Gastrocnemius medialis (tissue), 4 donors: ENCODE measurements at regions not wholly inside any gene's neighbourhood (a gene's known extent, or its start where the extent isn't known, plus 50 kb on each side); places are given as distances from the start of the nearest gene placed in this dataset.
A peak's percentile ranks its signal among the peaks of the same experiment; 100 is the strongest.

Experiments used
- ATAC-seq, 2 donors: fragments of 150-250 bp; one replicate each; pipeline ENCODE4 v1.9.1; 2016
- DNase-seq, 2 donors: peaks; one replicate each; pipeline ENCODE4 v3.0.0-alpha.2; 2019
- H3K27ac ChIP-seq, 4 donors: fragments of 200-600 bp; sonication (generic); 1 replicate in 1 of 4; 2 replicates in 3 of 4; pipeline ENCODE4 v1.5.1; 2016 to 2018; ENCODE audit warnings: mild to moderate bottlenecking in 2 of 4, moderate library complexity in 1 of 4
- H3K27me3 ChIP-seq, 3 donors: fragments of 200-600 bp; sonication (generic) in 2 of 3; 1 replicate in 1 of 3; 2 replicates in 2 of 3; pipeline versions ENCODE4 v1.5.1 to v1.6.0; 2016 to 2019; ENCODE audit warnings: mild to moderate bottlenecking in 1 of 3, moderate library complexity in 1 of 3
- H3K36me3 ChIP-seq, 2 donors: fragments of 200-600 bp; sonication (generic) in 1 of 2; one replicate each; pipeline ENCODE4 v1.5.1; 2017 to 2018
- H3K4me1 ChIP-seq, 2 donors: fragments of 200-600 bp; sonication (generic) in 1 of 2; one replicate each; pipeline ENCODE4 v1.5.1; 2016 to 2017; ENCODE audit warnings: mild to moderate bottlenecking in 2 of 2
- H3K4me3 ChIP-seq, 4 donors: fragments of 200-600 bp; sonication (generic) in 3 of 4; 1 replicate in 1 of 4; 2 replicates in 3 of 4; pipeline ENCODE4 v1.5.1; 2016 to 2019; ENCODE audit warnings: mild to moderate bottlenecking in 2 of 4
- H3K9me3 ChIP-seq, 3 donors: fragments of 200-600 bp; sonication (generic) in 2 of 3; 1 replicate in 1 of 3; 2 replicates in 2 of 3; pipeline ENCODE4 v1.5.1; 2016 to 2019
- CTCF ChIP-seq, 5 experiments: fragments of 450-650 bp in 3 of 5; fragments of 200-600 bp in 2 of 5; sonication (generic) in 2 of 5; IDR thresholded peaks in 4 of 5; conservative IDR thresholded peaks in 1 of 5; 1 replicate in 4 of 5; 2 replicates in 1 of 5; pipeline ENCODE4 v1.5.1; 2016 to 2019; ENCODE audit warnings: antibody characterized with exemption in 5 of 5, mild to moderate bottlenecking in 3 of 5, moderate library complexity in 3 of 5
- POLR2A ChIP-seq, 2 donors: fragments of 450-650 bp; IDR thresholded peaks; one replicate each; pipeline ENCODE4 v1.6.1; 2017; ENCODE audit warnings: antibody characterized with exemption in 2 of 2, mild to moderate bottlenecking in 2 of 2, moderate library complexity in 2 of 2
- in situ Hi-C, 4 donors: fragments of 200-750 bp; cut with MboI; loops; one replicate each; pipeline versions ENCODE4 v1.15.0 to v1.8.0; 2017; ENCODE audit warnings: low sequenced_read_pairs in 4 of 4
- intact Hi-C: fragments of 100-400 bp; cut with DNase I; formaldehyde crosslinking; loops from one replicate; pipeline ENCODE4 v1.15.1; 2023; ENCODE audit warnings: low total_unique reads

- no peaks in the 10 kb centered on the region for H3K27me3 ChIP-seq
- no peaks in the 10 kb centered on the region for H3K4me1 ChIP-seq
- intact Hi-C loops (no loop called here), in situ Hi-C loops (loop anchor here in 1 of 4 donors (10.0 kb wide), 1 partner anchor 49 kb away; the partner anchor contains the start of gene GNAT3)
- peaks cover 0 to 5% of the 10 kb centered on the region in 2 donors for H3K36me3 ChIP-seq
- H3K4me3 ChIP-seq = no peak overlapping the region
- ATAC-seq (no peak), DNase-seq (no peak)
- no peak overlapping the region for H3K27ac ChIP-seq
- TF ChIP-seq CTCF (IDR thresholded peaks at IDR 0.05 in 4 of 5, conservative IDR thresholded peaks at IDR 0.05 in 1 of 5) (no peak), POLR2A (IDR thresholded peaks at IDR 0.05) (no peak)
- peaks cover 0 to 10% (median 0%) of the 10 kb centered on the region in 3 donors for H3K9me3 ChIP-seq
Observed at GRCh38 chr7:80563561-80564327, 51.9 kb upstream of the GNAT3 start.

- no peak for DNase-seq
- in situ Hi-C loops = loop anchor here in 1 of 4 donors (10.0 kb wide), 1 partner anchor 51 kb away; the partner anchor contains the start of gene GNAT3
Observed at GRCh38 chr7:80565554-80565953, 53.7 kb upstream of the GNAT3 start.

GRCh38 chr7:80581486-80582260 is 56.8 kb upstream of the CD36 start:
- ATAC-seq (peak; percentile 98 to 99), DNase-seq (peak; percentile 69 to 77)
- Histone ChIP-seq H3K9me3 (no peaks in the 10 kb centered on the region), H3K4me1 (peaks cover 14 to 23% of the 10 kb centered on the region in 2 donors), H3K27ac (peak overlapping the region in 3 of 4 donors; percentile 50 to 70 (median 64)), H3K36me3 (no peaks in the 10 kb centered on the region), H3K4me3 (no peak overlapping the region), H3K27me3 (no peaks in the 10 kb centered on the region)
- intact Hi-C loops (loop anchor here (5.0 kb wide), 1 partner anchor 61 kb away; no protein-coding TSS in a partner anchor), in situ Hi-C loops (no loop called here)
- TF ChIP-seq POLR2A (IDR thresholded peaks at IDR 0.05) = no peak
- TF ChIP-seq CTCF (IDR thresholded peaks at IDR 0.05 in 4 of 5, conservative IDR thresholded peaks at IDR 0.05 in 1 of 5) = no peak

More at GRCh38 chr7:80565554-80565953, 53.7 kb upstream of the GNAT3 start:
- H3K36me3 ChIP-seq = no peaks in the 10 kb centered on the region
- no peak overlapping the region for H3K27ac ChIP-seq
- no peak overlapping the region for H3K4me3 ChIP-seq
- TF ChIP-seq CTCF (IDR thresholded peaks at IDR 0.05 in 4 of 5, conservative IDR thresholded peaks at IDR 0.05 in 1 of 5) (no peak), POLR2A (IDR thresholded peaks at IDR 0.05) (no peak)
- intact Hi-C loops = no loop called here
- H3K4me1 ChIP-seq = no peaks in the 10 kb centered on the region
- no peaks in the 10 kb centered on the region for H3K27me3 ChIP-seq
- H3K9me3 ChIP-seq = peaks cover 0 to 9% (median 0%) of the 10 kb centered on the region in 3 donors
- ATAC-seq = no peak

GRCh38 chr7:80583901-80584300 is 54.5 kb upstream of the CD36 start:
- ATAC-seq (peak in 1 of 2 donors; percentile 32), DNase-seq (peak in 1 of 2 donors; percentile 36)
- H3K36me3 ChIP-seq = no peaks in the 10 kb centered on the region
- H3K27ac ChIP-seq = peak overlapping the region; percentile 15 to 70 (median 60)
- H3K4me1 ChIP-seq = peaks cover 14 to 24% of the 10 kb centered on the region in 2 donors
- H3K9me3 ChIP-seq = no peaks in the 10 kb centered on the region
- in situ Hi-C loops = no loop called here
- H3K4me3 ChIP-seq = no peak overlapping the region
- no peak for TF ChIP-seq CTCF (IDR thresholded peaks at IDR 0.05 in 4 of 5, conservative IDR thresholded peaks at IDR 0.05 in 1 of 5)
- no peaks in the 10 kb centered on the region for H3K27me3 ChIP-seq
- intact Hi-C loops = loop anchor here (5.0 kb wide), 1 partner anchor 58 kb away; no protein-coding TSS in a partner anchor
